Suprapubic skin (tissue), 4 donors: ENCODE measurements at regions not wholly inside any gene's neighbourhood (a gene's known extent, or its start where the extent isn't known, plus 50 kb on each side); places are given as distances from the start of the nearest gene placed in this dataset.

Source experiments
- DNase-seq, 2 donors: peaks; one replicate each; pipeline ENCODE4 v3.0.0-alpha.2; 2019; ENCODE audit warnings: low spot score in 2 of 2
- H3K27ac ChIP-seq: fragments of 200-600 bp; sonication (generic); one replicate; pipeline ENCODE4 v1.5.1; 2019
- H3K27me3 ChIP-seq: fragments of 200-600 bp; sonication (generic); one replicate; pipeline ENCODE4 v1.5.1; 2019
- H3K36me3 ChIP-seq: fragments of 200-600 bp; sonication (generic); one replicate; pipeline ENCODE4 v1.5.1; 2019
- H3K4me1 ChIP-seq: fragments of 200-600 bp; sonication (generic); one replicate; pipeline ENCODE4 v1.5.1; 2019
- H3K4me3 ChIP-seq: fragments of 200-600 bp; sonication (generic); one replicate; pipeline ENCODE4 v1.5.1; 2019; ENCODE audit warnings: mild to moderate bottlenecking
- H3K9me3 ChIP-seq: fragments of 200-600 bp; sonication (generic); one replicate; pipeline ENCODE4 v1.5.1; 2019
- EP300 ChIP-seq: sonication (generic); formaldehyde crosslinking; IDR thresholded peaks from one replicate; pipeline ENCODE4 v1.6.1; 2017; ENCODE audit warnings: antibody characterized with exemption
- POLR2A ChIP-seq, 2 donors: fragments of 450-650 bp; IDR thresholded peaks; one replicate each; pipeline ENCODE4 v1.6.1; 2017; ENCODE audit warnings: antibody characterized with exemption in 2 of 2, mild to moderate bottlenecking in 2 of 2, moderate library complexity in 2 of 2
- POLR2AphosphoS5 ChIP-seq, 3 donors: sonication (generic); formaldehyde crosslinking; IDR thresholded peaks; one replicate each; pipeline ENCODE4 v1.6.1; 2017; ENCODE audit warnings: antibody characterized with exemption in 3 of 3
- WGBS: methylation state at CpG from one replicate; pipeline ENCODE4 v1.1.5; 2018; 5-methylcytosine and 5-hydroxymethylcytosine counted together
- TF ChIP-seq, protein P1 (sequence below), 2 donors: fragments of 200-600 bp in 1 of 2; fragments of 450-650 bp in 1 of 2; sonication (generic) in 1 of 2; IDR thresholded peaks; one replicate each; pipeline ENCODE4 v1.5.1; 2016 to 2019; ENCODE audit warnings: antibody characterized with exemption in 2 of 2, mild to moderate bottlenecking in 1 of 2, moderate library complexity in 1 of 2

DNA sequence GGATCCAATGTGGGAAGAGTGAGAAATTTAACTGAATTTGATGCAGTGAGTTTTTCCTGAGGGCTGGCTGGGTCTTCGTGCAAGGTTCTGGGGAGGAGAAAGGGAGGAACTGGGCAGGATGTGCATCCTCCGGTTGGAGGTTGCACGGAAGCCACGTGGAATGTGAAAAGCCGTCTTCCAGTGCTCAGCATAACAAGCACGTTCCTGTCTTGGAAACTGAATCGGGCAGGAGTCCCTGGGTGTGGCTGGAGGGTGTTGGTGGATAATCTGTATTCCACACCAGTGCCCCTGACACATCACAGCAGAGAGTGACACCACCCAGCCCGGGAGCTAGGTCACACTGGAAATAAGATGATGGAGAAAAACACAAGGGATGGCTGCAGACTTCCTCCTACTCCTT, 154.3 kb downstream of the C5orf15 start:
- H3K27ac ChIP-seq: no peak overlapping the region
- no peaks in the 10 kb centered on the region for H3K27me3 ChIP-seq
- WGBS: 12% methylated on average over 8 of the region's 8 CpGs

DNA sequence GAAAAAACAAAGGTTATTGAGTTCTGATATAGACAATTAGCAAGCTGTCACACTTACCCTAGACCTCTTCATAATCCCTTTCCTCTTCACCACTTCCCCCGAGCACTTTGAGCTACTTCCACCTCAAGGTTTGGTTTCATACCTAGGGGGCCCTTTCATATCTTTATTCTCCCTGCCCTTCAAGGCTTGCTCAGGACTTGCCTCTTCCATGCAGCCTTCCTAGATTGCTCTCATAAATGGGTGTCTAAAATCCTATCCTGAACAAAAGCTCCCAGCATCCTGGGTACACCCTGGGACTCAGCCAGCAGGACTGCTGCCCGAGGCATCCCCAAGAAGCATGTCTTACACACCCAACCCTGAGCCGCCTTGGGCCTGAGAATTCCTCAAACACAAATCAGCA, 157.3 kb downstream of the C5orf15 start:
- no peaks in the 10 kb centered on the region for H3K36me3 ChIP-seq
- H3K27me3 ChIP-seq: peaks cover 4% of the 10 kb centered on the region
- H3K9me3 ChIP-seq: no peaks in the 10 kb centered on the region
- 69% methylated on average over 3 of the region's 3 CpGs for WGBS
- H3K4me1 ChIP-seq: peaks cover 11% of the 10 kb centered on the region
- no peak for TF ChIP-seq POLR2A (IDR thresholded peaks at IDR 0.05)
- no peak for TF ChIP-seq POLR2AphosphoS5 (IDR thresholded peaks at IDR 0.05)
- no peak for TF ChIP-seq EP300
- TF ChIP-seq, protein P1, sequence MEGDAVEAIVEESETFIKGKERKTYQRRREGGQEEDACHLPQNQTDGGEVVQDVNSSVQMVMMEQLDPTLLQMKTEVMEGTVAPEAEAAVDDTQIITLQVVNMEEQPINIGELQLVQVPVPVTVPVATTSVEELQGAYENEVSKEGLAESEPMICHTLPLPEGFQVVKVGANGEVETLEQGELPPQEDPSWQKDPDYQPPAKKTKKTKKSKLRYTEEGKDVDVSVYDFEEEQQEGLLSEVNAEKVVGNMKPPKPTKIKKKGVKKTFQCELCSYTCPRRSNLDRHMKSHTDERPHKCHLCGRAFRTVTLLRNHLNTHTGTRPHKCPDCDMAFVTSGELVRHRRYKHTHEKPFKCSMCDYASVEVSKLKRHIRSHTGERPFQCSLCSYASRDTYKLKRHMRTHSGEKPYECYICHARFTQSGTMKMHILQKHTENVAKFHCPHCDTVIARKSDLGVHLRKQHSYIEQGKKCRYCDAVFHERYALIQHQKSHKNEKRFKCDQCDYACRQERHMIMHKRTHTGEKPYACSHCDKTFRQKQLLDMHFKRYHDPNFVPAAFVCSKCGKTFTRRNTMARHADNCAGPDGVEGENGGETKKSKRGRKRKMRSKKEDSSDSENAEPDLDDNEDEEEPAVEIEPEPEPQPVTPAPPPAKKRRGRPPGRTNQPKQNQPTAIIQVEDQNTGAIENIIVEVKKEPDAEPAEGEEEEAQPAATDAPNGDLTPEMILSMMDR (IDR thresholded peaks at IDR 0.05): no peak
- no peak for DNase-seq
- H3K27ac ChIP-seq: no peak overlapping the region
- H3K4me3 ChIP-seq: no peak overlapping the region

More for the DNA sequence above, 154.3 kb downstream of the C5orf15 start:
- Histone ChIP-seq H3K4me1 (peaks cover 22% of the 10 kb centered on the region), H3K4me3 (no peak overlapping the region), H3K36me3 (no peaks in the 10 kb centered on the region), H3K9me3 (no peaks in the 10 kb centered on the region)
- no peak for DNase-seq
- no peak for TF ChIP-seq EP300

DNA sequence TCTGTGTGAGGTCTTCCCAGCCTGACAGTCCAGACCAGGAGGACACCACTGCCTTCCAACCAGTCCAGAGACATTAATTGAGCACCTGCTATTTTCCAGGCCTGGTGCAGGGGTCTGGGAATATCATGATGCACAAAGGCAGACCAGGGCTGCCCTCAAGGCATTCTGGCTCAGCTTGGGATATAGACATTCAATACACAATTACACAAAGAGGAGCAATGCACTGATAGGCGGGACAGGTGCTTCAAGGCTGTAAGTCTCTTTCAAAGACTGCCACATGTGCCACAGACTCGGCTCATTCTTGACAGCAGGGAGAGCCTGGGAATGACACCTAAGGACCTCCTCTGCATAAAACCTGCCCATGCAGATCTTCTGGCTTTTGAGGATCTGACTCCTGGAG, 158.6 kb downstream of the C5orf15 start:
- Histone ChIP-seq H3K9me3 (no peaks in the 10 kb centered on the region), H3K4me3 (no peak overlapping the region), H3K4me1 (peaks cover 11% of the 10 kb centered on the region), H3K27me3 (peaks cover 4% of the 10 kb centered on the region), H3K36me3 (no peaks in the 10 kb centered on the region), H3K27ac (no peak overlapping the region)
- no peak for DNase-seq
- TF ChIP-seq EP300 (no peak), POLR2A (IDR thresholded peaks at IDR 0.05) (no peak), POLR2AphosphoS5 (IDR thresholded peaks at IDR 0.05) (no peak)
- TF ChIP-seq, protein P1 (IDR thresholded peaks at IDR 0.05): no peak
- 75% methylated on average over 2 of the region's 2 CpGs for WGBS

DNA sequence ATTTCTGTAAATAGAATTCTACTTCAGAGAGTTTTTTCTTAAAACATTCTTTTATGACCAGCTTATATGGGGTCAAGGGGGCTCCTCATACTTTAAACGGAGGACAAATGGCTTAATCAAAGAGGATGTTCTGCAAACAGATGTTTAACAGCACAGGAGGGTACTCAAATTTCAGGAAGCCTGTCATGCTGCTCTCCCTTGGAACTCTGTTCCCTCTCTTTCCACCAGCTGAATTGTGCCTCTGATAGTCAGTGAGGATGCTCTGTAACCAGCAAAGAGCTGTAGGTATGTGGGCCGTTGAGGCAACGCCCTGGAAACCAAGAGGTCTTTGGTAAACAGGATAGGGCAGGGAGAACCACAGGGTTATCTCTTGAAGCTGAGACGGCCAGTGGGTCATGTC, 161.1 kb downstream of the C5orf15 start:
- TF ChIP-seq, protein P1 (IDR thresholded peaks at IDR 0.05): no peak
- TF ChIP-seq EP300 (no peak), POLR2AphosphoS5 (IDR thresholded peaks at IDR 0.05) (no peak), POLR2A (IDR thresholded peaks at IDR 0.05) (no peak)
- Histone ChIP-seq H3K27ac (no peak overlapping the region), H3K27me3 (peaks cover 4% of the 10 kb centered on the region), H3K9me3 (no peaks in the 10 kb centered on the region), H3K36me3 (no peaks in the 10 kb centered on the region), H3K4me3 (no peak overlapping the region), H3K4me1 (peaks cover 2% of the 10 kb centered on the region)
- DNase-seq: no peak
- 61% methylated on average over 4 of the region's 4 CpGs for WGBS

DNA sequence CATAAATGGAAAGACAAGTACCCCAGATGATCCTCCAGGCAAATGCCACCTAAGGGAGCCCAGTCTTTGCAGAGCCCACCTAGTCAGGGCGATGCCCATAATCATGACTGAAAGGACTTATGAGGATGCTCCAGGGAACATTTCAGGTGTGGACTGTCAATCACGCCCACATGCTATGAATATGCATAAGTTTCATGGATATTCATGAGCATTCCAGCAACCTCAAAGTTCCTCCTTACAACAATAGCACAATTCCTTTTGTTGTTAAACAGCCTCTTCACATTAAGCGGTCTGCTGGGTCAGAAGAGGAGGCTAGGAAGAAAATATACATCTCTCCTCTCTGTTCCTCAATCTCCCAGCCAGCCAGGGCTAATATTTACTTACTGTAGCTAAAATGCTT, 161.6 kb downstream of the C5orf15 start:
- Histone ChIP-seq H3K4me1 (peaks cover 2% of the 10 kb centered on the region), H3K9me3 (no peaks in the 10 kb centered on the region), H3K27ac (no peak overlapping the region), H3K36me3 (no peaks in the 10 kb centered on the region), H3K27me3 (peaks cover 4% of the 10 kb centered on the region), H3K4me3 (no peak overlapping the region)
- DNase-seq: no peak
- 91% methylated on average over 3 of the region's 3 CpGs for WGBS
- TF ChIP-seq EP300: no peak
- TF ChIP-seq POLR2AphosphoS5 (IDR thresholded peaks at IDR 0.05): no peak
- TF ChIP-seq POLR2A (IDR thresholded peaks at IDR 0.05): no peak
- TF ChIP-seq, protein P1 (IDR thresholded peaks at IDR 0.05): no peak
